Thoracic aorta (tissue), 2 donors: ENCODE measurements at regions not wholly inside any gene's neighbourhood (a gene's known extent, or its start where the extent isn't known, plus 50 kb on each side); places are given as distances from the start of the nearest gene placed in this dataset.

Experiments
- ATAC-seq: fragments of 150-250 bp; one replicate; pipeline ENCODE4 v1.8.0; 2017; ENCODE audit warnings: low read depth; ENCODE audit not compliant: insufficient number of reproducible peaks, low FRiP score
- DNase-seq: peaks from one replicate; pipeline ENCODE4 v3.0.0-alpha.2; 2020; ENCODE audit warnings: low spot score
- H3K27ac ChIP-seq, 2 donors: fragments of 200-600 bp; sonication (generic); 1 replicate in 1 of 2; 2 replicates in 1 of 2; pipeline ENCODE4 v1.5.1; 2016; ENCODE audit warnings: mild to moderate bottlenecking in 2 of 2, moderate library complexity in 2 of 2
- H3K27me3 ChIP-seq: fragments of 200-600 bp; sonication (generic); replicated peaks from 2 replicates; pipeline ENCODE4 v1.6.0; 2016; ENCODE audit warnings: mild to moderate bottlenecking; ENCODE audit not compliant: insufficient read depth
- H3K36me3 ChIP-seq: fragments of 200-600 bp; sonication (generic); one replicate; pipeline ENCODE4 v1.5.1; 2016
- H3K4me1 ChIP-seq, 2 donors: fragments of 200-600 bp; sonication (generic); 1 replicate in 1 of 2; 2 replicates in 1 of 2; pipeline versions ENCODE4 v1.5.1 to v1.6.0; 2016; ENCODE audit warnings: low read depth in 2 of 2, mild to moderate bottlenecking in 1 of 2; ENCODE audit not compliant: control insufficient read depth in 1 of 2
- H3K4me3 ChIP-seq: fragments of 200-600 bp; sonication (generic); 2 replicates; pipeline ENCODE4 v1.5.1; 2016; ENCODE audit warnings: mild to moderate bottlenecking
- H3K9me3 ChIP-seq: fragments of 200-600 bp; sonication (generic); 2 replicates; pipeline ENCODE4 v1.5.1; 2016
- TF ChIP-seq, protein P1 (sequence below): fragments of 200-600 bp; sonication (generic); IDR thresholded peaks from one replicate; pipeline ENCODE4 v1.5.1; 2019; ENCODE audit warnings: antibody characterized with exemption

DNA sequence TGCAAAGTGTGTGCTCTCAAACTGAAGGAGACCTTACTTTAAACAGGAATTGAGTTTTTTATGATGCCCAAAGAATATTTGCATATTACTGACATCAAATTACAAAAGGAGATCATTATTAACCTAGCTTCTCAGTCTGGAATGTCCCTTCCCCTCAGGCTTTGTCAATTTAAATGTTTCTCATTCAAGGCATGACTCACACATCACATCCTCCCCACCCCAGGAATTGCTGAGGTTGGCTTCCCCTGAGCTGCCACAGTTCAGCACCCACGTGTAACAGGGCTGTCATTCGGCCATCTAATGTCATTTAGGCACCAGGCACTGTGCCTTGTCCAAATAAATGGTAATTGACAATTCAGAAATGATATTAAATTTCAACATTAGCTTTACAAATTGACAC, 305.9 kb upstream of the MGMT start:
- TF ChIP-seq, protein P1, sequence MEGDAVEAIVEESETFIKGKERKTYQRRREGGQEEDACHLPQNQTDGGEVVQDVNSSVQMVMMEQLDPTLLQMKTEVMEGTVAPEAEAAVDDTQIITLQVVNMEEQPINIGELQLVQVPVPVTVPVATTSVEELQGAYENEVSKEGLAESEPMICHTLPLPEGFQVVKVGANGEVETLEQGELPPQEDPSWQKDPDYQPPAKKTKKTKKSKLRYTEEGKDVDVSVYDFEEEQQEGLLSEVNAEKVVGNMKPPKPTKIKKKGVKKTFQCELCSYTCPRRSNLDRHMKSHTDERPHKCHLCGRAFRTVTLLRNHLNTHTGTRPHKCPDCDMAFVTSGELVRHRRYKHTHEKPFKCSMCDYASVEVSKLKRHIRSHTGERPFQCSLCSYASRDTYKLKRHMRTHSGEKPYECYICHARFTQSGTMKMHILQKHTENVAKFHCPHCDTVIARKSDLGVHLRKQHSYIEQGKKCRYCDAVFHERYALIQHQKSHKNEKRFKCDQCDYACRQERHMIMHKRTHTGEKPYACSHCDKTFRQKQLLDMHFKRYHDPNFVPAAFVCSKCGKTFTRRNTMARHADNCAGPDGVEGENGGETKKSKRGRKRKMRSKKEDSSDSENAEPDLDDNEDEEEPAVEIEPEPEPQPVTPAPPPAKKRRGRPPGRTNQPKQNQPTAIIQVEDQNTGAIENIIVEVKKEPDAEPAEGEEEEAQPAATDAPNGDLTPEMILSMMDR = no peak
- Histone ChIP-seq H3K27ac (no peak overlapping the region), H3K4me1 (no peaks in the 10 kb centered on the region), H3K4me3 (no peak overlapping the region), H3K9me3 (no peaks in the 10 kb centered on the region), H3K27me3 (no peaks in the 10 kb centered on the region), H3K36me3 (no peaks in the 10 kb centered on the region)
- ATAC-seq = no peak
- DNase-seq = no peak

DNA sequence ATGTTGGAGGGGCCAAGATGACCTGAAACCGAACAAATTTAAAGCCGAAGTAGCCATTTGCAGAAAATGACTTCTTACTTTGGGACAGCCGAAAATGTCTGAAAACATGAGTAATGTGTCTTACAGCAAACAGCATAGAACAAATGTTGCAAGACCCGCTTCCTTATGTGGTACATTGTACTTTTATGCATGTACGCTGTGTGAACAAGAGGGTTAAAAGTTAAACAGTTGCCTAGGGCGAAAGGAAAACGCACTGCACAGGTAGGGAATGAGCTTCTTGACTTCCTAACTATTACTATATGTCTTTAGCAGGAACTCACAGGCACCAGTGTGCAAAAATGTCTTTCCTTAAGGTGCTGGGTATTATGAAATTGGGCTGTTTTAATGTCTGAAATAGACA, 303.5 kb upstream of the MGMT start:
- H3K9me3 ChIP-seq = no peaks in the 10 kb centered on the region
- H3K36me3 ChIP-seq = no peaks in the 10 kb centered on the region
- TF ChIP-seq, protein P1 = no peak
- H3K27ac ChIP-seq = no peak overlapping the region
- ATAC-seq = no peak
- no peaks in the 10 kb centered on the region for H3K4me1 ChIP-seq
- DNase-seq = no peak
- no peaks in the 10 kb centered on the region for H3K27me3 ChIP-seq
- H3K4me3 ChIP-seq = no peak overlapping the region

DNA sequence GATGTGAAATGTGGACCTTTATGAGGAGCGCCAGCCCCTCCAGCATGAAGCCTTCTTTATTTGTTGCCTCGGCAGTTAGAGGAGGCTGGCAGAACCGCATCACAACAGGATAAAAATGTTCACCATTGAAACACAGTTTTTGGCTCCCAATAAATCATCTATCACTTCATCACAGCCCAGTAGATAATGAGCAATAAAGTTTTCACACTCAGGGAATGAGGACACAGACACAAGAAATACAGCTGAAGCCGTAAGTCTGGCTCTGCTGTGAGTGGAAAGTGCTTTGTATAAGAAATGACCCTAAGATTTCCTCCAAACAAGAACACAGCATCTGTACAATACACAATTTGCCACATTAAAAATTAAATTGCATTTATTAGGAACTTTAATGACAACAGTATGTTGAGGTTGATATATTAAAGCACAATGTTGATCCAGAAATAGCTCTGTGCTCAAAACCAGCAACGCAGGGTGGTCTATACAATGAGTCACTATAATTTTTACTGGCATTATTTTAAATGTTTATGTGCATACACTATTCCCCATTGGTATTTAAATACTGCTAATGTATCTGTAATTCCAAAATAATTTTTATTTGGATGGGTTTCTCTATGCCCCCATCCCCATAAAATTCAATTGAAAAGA, 301.8 kb upstream of the MGMT start:
- ATAC-seq = no peak
- Histone ChIP-seq H3K4me3 (no peak overlapping the region), H3K36me3 (no peaks in the 10 kb centered on the region), H3K4me1 (no peaks in the 10 kb centered on the region), H3K9me3 (no peaks in the 10 kb centered on the region), H3K27ac (no peak overlapping the region), H3K27me3 (no peaks in the 10 kb centered on the region)
- DNase-seq = no peak
- TF ChIP-seq, protein P1 = no peak

DNA sequence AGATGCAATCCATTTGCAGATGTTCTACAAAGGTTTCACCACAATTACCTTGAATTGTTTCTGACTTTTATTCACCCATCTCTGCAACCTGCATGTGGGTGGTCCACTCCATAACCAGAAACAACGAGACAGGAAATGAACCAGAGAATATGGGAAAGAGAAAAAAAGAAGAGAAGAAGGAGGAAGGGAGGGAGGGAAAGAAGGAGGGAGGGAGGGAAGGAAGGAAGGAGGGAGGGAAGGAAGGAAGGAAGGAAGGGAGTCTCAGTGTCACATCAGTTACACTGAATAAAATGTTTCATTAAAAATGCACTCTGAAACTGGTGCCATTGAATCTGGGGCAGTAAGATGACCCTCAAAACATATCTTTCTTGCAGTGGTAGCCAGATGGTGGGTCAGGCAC, 301.3 kb upstream of the MGMT start:
- Histone ChIP-seq H3K4me1 (no peaks in the 10 kb centered on the region), H3K9me3 (no peaks in the 10 kb centered on the region), H3K36me3 (no peaks in the 10 kb centered on the region), H3K4me3 (no peak overlapping the region), H3K27ac (no peak overlapping the region), H3K27me3 (no peaks in the 10 kb centered on the region)
- DNase-seq (no peak), ATAC-seq (no peak)
- TF ChIP-seq, protein P1 = no peak

DNA sequence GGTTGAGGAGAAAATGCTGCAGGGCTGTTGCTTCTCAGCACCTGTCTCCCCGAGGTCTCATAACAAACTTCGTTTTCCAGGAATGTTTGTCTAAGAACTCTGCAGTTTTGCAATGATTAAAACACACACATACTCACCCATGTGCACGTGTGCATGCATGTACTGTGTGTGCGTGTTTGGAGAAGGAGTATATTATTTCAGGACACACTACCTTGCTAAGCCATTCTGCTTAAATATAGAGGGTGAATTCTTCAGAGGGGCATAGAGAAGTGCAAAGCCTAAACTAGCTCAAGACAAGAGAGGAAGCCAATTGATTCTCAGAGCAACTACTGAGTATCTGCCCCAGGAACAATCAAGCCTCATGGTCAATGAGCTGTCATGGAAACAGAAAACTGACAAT, 298.4 kb upstream of the MGMT start:
- TF ChIP-seq, protein P1 = no peak
- H3K9me3 ChIP-seq = no peaks in the 10 kb centered on the region

More for the DNA sequence above, 298.4 kb upstream of the MGMT start:
- Histone ChIP-seq H3K36me3 (no peaks in the 10 kb centered on the region), H3K27me3 (no peaks in the 10 kb centered on the region), H3K4me1 (no peaks in the 10 kb centered on the region), H3K27ac (no peak overlapping the region), H3K4me3 (no peak overlapping the region)
- DNase-seq = no peak
- no peak for ATAC-seq
